GM10248 (cell line): ENCODE measurements at regions not wholly inside any gene's neighbourhood (a gene's known extent, or its start where the extent isn't known, plus 50 kb on each side); places are given as distances from the start of the nearest gene placed in this dataset.

Experiments used
- CTCF ChIA-PET: fragments of 300-600 bp; sonication (Branson Sonifier 250); formaldehyde crosslinking; extraction: SDS; loops from one replicate; lab custom pipeline; 2021; ENCODE audit warnings: antibody characterized with exemption; lab: Yijun Ruan, JAX
- POLR2A ChIA-PET: fragments of 350-650 bp; sonication (Branson Sonifier 250); formaldehyde crosslinking; extraction: SDS; loops from one replicate; lab custom pipeline; 2020; ENCODE audit warnings: antibody characterized with exemption; lab: Yijun Ruan, JAX
- DNase-seq: peaks from one replicate; pipeline ENCODE4 v3.0.0; 2012; ENCODE audit errors: extremely low spot score
- TF ChIP-seq, protein P1 (sequence below): IDR thresholded peaks from 2 replicates; pipeline ENCODE4 v1.5.1; 2012; ENCODE audit warnings: mild to moderate bottlenecking, low read depth; ENCODE audit errors: extremely low read depth, missing control alignments, control extremely low read depth

DNA sequence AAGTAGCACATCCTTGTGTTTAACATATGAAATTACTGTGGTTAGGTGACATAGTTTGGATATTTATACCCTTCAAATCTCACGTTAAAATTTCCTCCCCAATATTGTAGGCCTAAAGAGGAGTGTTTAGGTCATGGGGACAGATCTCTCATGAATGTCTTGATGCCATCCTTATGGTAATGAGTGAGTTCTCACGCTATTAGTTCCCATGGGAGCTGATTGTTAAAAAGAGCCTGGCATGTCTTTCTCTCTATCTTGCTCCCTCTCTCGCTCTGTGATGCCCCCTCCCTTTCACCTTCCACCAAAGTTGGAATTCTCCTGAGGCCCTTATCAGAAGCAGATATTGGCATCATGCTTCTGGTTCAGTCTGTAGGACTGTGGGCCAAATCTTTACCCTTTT lies 660.1 kb downstream of the ADCYAP1 start:
- ChIA-PET CTCF (interaction anchor here (1.2 kb wide), 1 partner anchor 10 kb away, joined by 4 read pairs; no protein-coding TSS in a partner anchor), POLR2A (no interaction called here)

DNA sequence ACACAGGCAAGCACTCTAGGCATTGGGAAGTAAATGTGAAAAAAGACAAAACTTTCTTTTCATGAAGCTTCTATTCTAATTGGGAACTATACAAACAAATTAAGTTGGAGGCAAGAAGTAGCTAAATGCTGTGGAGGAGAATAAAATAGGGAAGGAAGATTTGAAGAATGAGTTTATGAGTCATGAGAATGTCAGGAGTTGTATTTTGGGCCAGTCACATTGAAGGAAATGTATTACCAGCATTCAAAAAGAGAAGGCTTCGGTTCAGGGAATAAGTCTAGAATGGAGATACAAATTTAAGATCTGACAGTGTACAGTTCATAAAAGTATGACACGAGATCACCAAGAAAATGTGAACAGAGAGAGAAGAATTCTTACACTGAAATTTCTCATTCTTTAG lies 666.5 kb downstream of the ADCYAP1 start:
- POLR2A ChIA-PET, result no interaction called here
- DNase-seq, result no peak
- TF ChIP-seq, protein P1, sequence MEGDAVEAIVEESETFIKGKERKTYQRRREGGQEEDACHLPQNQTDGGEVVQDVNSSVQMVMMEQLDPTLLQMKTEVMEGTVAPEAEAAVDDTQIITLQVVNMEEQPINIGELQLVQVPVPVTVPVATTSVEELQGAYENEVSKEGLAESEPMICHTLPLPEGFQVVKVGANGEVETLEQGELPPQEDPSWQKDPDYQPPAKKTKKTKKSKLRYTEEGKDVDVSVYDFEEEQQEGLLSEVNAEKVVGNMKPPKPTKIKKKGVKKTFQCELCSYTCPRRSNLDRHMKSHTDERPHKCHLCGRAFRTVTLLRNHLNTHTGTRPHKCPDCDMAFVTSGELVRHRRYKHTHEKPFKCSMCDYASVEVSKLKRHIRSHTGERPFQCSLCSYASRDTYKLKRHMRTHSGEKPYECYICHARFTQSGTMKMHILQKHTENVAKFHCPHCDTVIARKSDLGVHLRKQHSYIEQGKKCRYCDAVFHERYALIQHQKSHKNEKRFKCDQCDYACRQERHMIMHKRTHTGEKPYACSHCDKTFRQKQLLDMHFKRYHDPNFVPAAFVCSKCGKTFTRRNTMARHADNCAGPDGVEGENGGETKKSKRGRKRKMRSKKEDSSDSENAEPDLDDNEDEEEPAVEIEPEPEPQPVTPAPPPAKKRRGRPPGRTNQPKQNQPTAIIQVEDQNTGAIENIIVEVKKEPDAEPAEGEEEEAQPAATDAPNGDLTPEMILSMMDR, result no peak
- CTCF ChIA-PET, result no interaction called here

More for the DNA sequence above, 660.1 kb downstream of the ADCYAP1 start:
- DNase-seq, result no peak
- TF ChIP-seq, protein P1, result no peak

DNA sequence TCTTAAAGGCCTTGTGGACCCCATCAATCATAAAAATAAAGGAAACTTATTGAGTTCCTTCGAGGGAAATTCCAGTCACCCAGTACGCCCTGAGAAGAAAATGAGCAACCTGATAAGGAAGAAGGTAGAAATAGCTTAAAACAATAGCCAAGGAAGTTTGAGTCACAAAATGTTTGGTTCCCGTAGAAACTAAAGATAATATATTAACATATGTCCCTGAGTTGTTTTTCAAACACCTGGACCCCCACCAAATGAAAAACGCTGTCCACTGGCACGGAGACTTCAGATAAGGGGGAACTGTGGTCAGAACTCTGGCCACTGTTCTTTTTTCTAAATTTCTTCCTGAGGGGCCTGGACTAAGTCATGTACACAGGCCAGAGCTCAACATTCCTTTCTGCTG lies 669.1 kb downstream of the ADCYAP1 start:
- TF ChIP-seq, protein P1, result no peak
- ChIA-PET CTCF (no interaction called here), POLR2A (no interaction called here)
- no peak for DNase-seq

DNA sequence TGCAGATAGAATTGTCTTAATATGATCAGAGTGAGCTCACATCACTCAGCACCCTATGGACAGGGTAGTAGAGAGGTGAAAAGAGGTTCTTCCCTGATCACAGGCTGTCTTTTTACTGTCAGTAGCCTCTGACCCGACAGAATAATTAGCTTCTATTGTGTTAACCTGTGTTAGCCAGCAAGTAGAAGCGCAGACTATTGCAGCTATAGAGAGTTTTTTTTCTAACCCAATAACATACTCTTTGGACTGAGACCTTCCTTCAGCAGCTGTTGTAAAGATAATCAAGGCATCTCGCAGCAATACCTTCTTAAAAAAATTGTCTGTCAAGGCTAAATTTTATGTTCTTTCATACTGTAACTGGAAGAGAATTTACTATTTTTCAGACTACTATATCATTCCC lies 670.4 kb downstream of the ADCYAP1 start:
- ChIA-PET CTCF (interaction anchor here (0.7 to 1.5 kb wide), 4 partner anchors 10 to 88 kb away, joined by 3 to 9 read pairs (median 4); no protein-coding TSS in a partner anchor), POLR2A (no interaction called here)
- no peak for DNase-seq
- TF ChIP-seq, protein P1, result no peak

DNA sequence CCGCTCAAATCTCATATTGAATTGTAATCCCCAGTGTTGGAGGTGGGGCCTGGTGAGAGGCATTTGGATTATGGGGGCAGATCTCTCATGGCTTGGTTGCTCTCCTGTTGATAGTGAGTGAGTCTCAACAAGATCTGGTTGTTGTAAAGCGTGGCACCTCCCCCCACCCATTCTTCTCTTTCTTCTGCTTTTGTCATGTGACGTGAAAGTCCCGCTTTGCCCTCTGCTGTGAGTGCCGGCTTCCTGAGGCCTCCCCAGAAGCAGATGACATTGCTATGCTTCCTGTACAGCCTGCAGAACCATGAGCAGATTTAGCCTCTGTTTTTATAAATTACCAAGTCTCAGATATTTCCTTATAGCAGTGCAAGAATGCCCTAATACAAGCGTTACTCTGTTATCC lies 673.8 kb downstream of the ADCYAP1 start:
- ChIA-PET POLR2A (no interaction called here), CTCF (no interaction called here)
- TF ChIP-seq, protein P1, result no peak
- no peak for DNase-seq

DNA sequence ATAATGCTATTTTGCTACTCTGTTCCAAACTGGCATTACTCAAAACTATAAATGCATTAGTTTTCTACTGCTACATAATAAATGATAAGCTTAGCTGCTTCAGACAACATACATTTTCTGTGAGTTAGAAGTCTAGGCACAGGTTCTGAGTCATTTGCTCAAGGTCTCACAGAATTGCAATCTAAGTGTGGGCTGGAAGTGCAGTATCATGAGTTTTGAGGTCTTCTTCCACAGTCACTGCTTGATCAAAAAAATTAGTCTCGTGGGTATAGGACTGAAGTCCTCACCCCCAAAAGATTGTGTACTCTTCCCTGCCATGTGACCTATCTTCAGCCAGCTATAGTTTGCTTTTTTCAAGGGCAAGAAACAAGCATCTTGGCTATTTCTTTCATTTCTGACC lies 676.9 kb downstream of the ADCYAP1 start:
- TF ChIP-seq, protein P1, result no peak
- DNase-seq, result no peak
- POLR2A ChIA-PET, result no interaction called here
- CTCF ChIA-PET, result no interaction called here
